ENCODE measurements at regions not wholly inside any gene's neighbourhood (a gene's known extent, or its start where the extent isn't known, plus 50 kb on each side); places are given as distances from the start of the nearest gene placed in this dataset.
A peak's percentile ranks its signal among the peaks of the same experiment; 100 is the strongest.

GRCh38 chr1:80632284-80632683 is 1168.5 kb upstream of the ADGRL2 start:
- Histone ChIP-seq H2BK20ac (ENCODE audit: low read length) (no peak overlapping the region), H3K27ac (ENCODE audit: low read depth, low read length) (no peak overlapping the region), H4K8ac (ENCODE audit: extremely low read depth, insufficient read depth, low read length) (no peak overlapping the region), H3K9me3 (ENCODE audit: insufficient read depth in 2 of 2, low read depth in 1 of 2, low read length in 1 of 2) (no peaks in the 10 kb centered on the region), H2AFZ (ENCODE audit: low read length) (no peak overlapping the region), H2BK12ac (ENCODE audit: low read depth, low read length) (no peak overlapping the region), H4K91ac (replicated peaks; ENCODE audit: insufficient read length, low read length) (no peak overlapping the region), H3K23ac (ENCODE audit: insufficient read length) (no peak overlapping the region), H3K14ac (ENCODE audit: insufficient read length) (no peak overlapping the region), H3K9ac (replicated peaks in 1 of 4; ENCODE audit: extremely low read depth in 1 of 4, low read depth in 3 of 4, low read length in 3 of 4) (no peak overlapping the region), H2AK5ac (ENCODE audit: low read depth, low read length) (no peak overlapping the region), H3K23me2 (ENCODE audit: low read depth, low read length) (no peaks in the 10 kb centered on the region), H3K4me2 (ENCODE audit: insufficient read depth in 1 of 2, low read depth in 2 of 2, low read length in 2 of 2) (no peak overlapping the region), H4K5ac (ENCODE audit: insufficient read length, low read depth, low read length) (no peak overlapping the region), H2BK5ac (ENCODE audit: low read depth, low read length) (no peak overlapping the region), H2BK120ac (replicated peaks; ENCODE audit: low read depth, low read length) (no peak overlapping the region), H4K20me1 (replicated peaks in 1 of 2; ENCODE audit: control insufficient read depth in 1 of 2, insufficient read depth in 2 of 2, low read length in 2 of 2) (no peaks in the 10 kb centered on the region), H3K79me1 (ENCODE audit: low read depth, low read length) (no peaks in the 10 kb centered on the region), H3K4me3 (ENCODE audit: extremely low read depth in 1 of 4, insufficient read depth in 2 of 4, low read depth in 3 of 4, low read length in 4 of 4) (no peak overlapping the region), H3K18ac (ENCODE audit: extremely low read depth, low read length) (no peak overlapping the region), H3K56ac (replicated peaks; ENCODE audit: insufficient read length, low read depth, low read length) (no peak overlapping the region), H3K36me3 (ENCODE audit: control insufficient read depth in 2 of 4, insufficient read depth in 4 of 4, low read length in 3 of 4) (no peaks in the 10 kb centered on the region), H3K4me1 (replicated peaks in 1 of 4; ENCODE audit: control insufficient read depth in 3 of 4, insufficient read depth in 4 of 4, low read length in 3 of 4) (no peaks in the 10 kb centered on the region), H3K4ac (replicated peaks; ENCODE audit: insufficient read length, low read depth, low read length) (no peak overlapping the region), H2BK15ac (ENCODE audit: low read length) (peak overlapping the region; percentile 85; the same call in 1 of the 2 replicates), H3K79me2 (ENCODE audit: control insufficient read depth in 1 of 2, insufficient read depth in 2 of 2, low read length in 2 of 2) (no peaks in the 10 kb centered on the region), H3K27me3 (replicated peaks in 1 of 4; ENCODE audit: control insufficient read depth in 3 of 4, extremely low read depth in 1 of 4, insufficient read depth in 3 of 4, low read length in 3 of 4) (no peaks in the 10 kb centered on the region)
- ChIA-PET CTCF (ENCODE audit: partially characterized antibody) (no interaction called here), POLR2A (ENCODE audit: partially characterized antibody) (no interaction called here)
- FAIRE-seq = no peak
- DNase-seq (ENCODE audit: low read depth in 1 of 2, low spot score in 2 of 2) = no peak
- 88% methylated on average over 10 of the region's 10 CpGs; no CpG with 5 or more reads in 1 of the 2 experiments for WGBS, 2 experiments (ENCODE audit: extremely low coverage in 1 of 2, insufficient coverage in 1 of 2, insufficient read length in 1 of 2, insufficient replicate concordance in 2 of 2, low coverage in 1 of 2, low lambda C conversion rate in 2 of 2, missing lambda C conversion rate in 1 of 2)
- TF ChIP-seq KDM5A (IDR thresholded peaks at IDR 0.05; ENCODE audit: low read length) (no peak), GTF2F1 (IDR thresholded peaks at IDR 0.05; ENCODE audit: borderline replicate concordance, low read depth, low read length) (no peak), TAF7 (optimal IDR thresholded peaks at IDR 0.05; ENCODE audit: borderline replicate concordance, low read depth, low read length) (no peak), TEAD4 (IDR thresholded peaks at IDR 0.05; ENCODE audit: low read depth, low read length) (no peak), POU5F1 (IDR thresholded peaks at IDR 0.05; ENCODE audit: low read depth, low read length) (no peak), CTBP2 (IDR thresholded peaks at IDR 0.05; ENCODE audit: borderline replicate concordance, insufficient read depth, insufficient read length, low read length) (no peak), SIRT6 (IDR thresholded peaks at IDR 0.05; ENCODE audit: low read length) (no peak), TAF1 (IDR thresholded peaks at IDR 0.05; ENCODE audit: low read depth, low read length) (no peak), HDAC6 (IDR thresholded peaks at IDR 0.05; ENCODE audit: low read depth, low read length) (no peak), BCL11A (IDR thresholded peaks at IDR 0.05; ENCODE audit: low read depth in 2 of 2, low read length in 2 of 2) (no peak), SRF (IDR thresholded peaks at IDR 0.05; ENCODE audit: low read depth, low read length) (no peak), TBP (IDR thresholded peaks at IDR 0.05; ENCODE audit: low read depth, low read length) (no peak), POLR2A (IDR thresholded peaks at IDR 0.05; ENCODE audit: control extremely low read depth in 1 of 2, low read depth in 2 of 2, low read length in 2 of 2) (no peak), JUND (IDR thresholded peaks at IDR 0.05; ENCODE audit: low read length) (no peak), TCF12 (IDR thresholded peaks at IDR 0.05; ENCODE audit: low read depth, low read length) (no peak), NANOG (IDR thresholded peaks at IDR 0.05; ENCODE audit: insufficient read depth, low read depth, low read length, poor library complexity, severe bottlenecking) (no peak), SP4 (IDR thresholded peaks at IDR 0.05; ENCODE audit: low read length) (no peak), GABPA (IDR thresholded peaks at IDR 0.05; ENCODE audit: borderline replicate concordance, insufficient read depth, low read length) (no peak)

Data from H1 (cell line).